AG08395 (cell line): ENCODE measurements at regions not wholly inside any gene's neighbourhood (a gene's known extent, or its start where the extent isn't known, plus 50 kb on each side); places are given as distances from the start of the nearest gene placed in this dataset.

Experiments
- DNase-seq: peaks from one replicate; pipeline ENCODE4 v3.0.0; 2012; ENCODE audit warnings: mixed read lengths, low spot score

DNA sequence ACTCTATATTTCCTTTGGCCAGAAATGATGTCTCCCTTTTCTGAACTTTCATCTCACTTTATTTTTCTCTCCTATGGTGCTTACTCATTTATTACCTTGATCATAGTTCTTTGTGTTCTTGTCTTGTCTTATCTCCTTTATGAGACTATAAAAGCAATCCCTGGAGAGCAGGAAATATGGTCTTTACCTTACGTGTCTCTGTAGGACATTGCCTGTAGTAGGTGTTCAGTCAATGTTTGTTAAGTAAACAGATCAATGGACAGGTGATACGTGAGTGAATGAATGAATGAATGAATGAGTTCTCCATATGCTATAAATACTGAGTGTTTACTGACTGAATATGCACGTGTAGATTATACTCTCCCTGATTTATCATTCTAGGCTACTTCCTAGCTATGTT lies 193.7 kb upstream of the HMGA2 start:
- DNase-seq, result no peak

DNA sequence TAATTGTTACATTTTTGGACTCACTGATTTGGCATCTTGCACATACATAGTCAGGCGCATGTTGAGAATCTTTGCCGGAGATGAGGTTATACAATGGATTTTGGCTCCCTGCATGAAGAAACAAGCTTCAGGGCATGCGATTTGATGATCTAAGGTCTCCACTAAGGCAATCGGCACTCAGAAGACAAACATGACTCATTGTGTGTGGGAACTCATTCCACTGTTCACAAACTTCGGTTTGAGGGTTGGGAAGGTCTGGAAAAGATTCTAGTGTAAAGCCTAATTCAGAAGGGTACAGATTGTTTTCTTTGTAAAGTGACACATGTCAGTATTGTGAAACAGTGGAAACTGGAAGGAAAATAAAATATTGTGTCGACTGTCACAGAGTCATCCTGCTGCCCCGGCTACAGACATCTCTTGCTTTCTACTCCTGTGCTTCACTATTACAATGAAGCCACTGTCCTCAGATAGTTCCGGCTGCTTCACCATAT lies 192.6 kb upstream of the HMGA2 start:
- DNase-seq, result peak; percentile 92

DNA sequence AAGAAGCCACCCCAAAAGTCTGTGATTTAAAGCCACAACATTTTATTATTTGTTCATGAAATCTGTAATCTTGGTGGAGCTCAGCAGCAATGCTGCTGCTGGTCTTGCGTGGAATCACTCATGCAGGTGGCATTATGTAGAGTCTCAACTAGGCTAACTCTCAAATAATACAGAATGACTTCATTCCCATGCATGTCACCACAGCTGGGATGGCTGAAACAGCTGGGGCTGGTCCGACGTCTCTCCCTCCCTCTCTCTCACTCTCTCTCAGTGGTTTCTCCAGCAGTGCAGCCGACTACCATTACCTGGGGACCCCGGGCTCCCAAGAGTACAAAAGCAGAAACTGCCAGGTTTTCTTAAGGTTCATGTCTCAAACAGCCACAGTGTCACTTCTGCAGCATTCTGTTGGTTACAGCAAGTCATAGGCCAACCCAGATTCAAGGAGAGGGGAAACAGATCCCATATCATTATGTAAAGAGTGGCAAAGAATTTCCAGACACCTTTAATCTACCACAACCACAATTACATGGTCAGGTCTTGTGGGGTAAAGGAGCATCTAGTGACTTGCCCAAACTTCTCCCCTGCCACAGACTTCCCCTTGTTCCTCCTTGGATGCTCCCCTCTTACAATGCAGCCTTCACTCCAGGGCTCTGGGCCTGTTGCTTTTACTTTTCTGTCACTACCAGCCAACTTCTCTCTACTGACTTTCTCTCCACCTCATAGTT lies 192.0 kb upstream of the HMGA2 start:
- no peak for DNase-seq

DNA sequence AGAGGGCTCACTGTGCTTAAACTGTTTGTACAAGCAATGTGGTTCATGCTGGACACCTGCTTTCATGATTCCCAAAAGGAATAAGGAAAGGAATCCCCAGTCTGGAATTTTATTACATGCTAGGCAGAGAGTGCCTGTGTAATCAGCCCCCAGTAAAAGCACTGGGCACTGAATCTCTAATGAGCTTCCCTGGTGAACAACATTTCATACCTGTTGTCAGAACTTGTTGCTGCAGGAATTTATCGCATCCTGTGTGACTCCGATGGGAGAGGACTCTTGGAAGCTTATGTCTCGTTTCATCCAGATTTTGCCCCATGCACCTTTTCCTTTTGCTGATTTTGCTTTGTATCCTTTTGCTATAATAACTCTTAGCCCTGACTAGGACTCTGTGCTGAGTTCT lies 190.2 kb upstream of the HMGA2 start:
- no peak for DNase-seq

DNA sequence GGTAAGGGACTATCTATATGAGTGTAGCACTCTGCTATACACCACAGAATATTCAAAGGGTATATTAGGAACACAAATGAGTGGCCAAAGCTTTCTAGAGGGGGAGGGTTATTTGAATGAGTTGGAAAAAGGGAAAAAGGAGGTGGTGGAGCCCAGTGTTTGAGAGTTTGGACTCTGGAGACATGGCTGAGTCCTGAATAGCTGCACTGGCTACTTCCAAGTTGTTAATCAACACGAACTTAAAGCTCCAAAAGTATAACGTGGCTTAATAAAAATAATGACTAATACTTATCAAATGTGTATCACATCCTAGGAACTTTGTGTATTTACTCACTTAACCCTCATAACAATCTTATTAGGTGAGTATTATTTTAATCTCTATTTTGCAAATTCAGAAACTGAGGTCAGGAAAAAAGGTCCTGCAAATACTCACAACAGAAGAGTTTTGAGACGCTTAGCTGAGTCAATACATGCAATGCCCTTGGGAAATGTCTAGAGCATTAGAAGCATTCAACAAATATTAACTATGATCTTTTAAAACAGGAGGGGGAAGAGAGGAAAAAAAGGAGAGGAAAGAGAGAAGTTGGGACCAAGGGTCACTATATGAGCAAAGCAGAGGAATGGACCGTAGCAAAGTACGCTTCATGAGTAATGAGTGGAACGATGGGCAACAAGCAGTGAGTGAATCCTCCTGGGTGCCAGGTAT lies 189.5 kb upstream of the HMGA2 start:
- DNase-seq, result no peak

DNA sequence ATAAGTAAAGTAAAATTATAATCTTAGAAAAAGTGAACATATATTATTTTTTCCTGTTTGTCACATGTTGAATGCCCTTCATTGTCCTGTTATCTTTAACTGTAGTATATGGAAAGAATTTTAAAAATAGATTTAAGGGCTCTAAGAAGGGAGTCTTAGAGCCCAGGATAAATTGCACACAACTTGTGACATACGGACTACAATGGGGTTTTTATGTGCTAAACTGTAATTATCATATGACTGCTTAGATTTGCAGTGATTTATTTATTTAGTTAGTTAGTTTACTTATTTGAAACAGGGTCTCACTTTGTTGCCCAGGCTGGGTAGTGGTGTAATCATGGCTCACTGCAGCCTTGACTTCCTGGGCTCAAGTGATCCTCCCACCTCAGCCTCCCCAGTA lies 187.8 kb upstream of the HMGA2 start:
- no peak for DNase-seq

DNA sequence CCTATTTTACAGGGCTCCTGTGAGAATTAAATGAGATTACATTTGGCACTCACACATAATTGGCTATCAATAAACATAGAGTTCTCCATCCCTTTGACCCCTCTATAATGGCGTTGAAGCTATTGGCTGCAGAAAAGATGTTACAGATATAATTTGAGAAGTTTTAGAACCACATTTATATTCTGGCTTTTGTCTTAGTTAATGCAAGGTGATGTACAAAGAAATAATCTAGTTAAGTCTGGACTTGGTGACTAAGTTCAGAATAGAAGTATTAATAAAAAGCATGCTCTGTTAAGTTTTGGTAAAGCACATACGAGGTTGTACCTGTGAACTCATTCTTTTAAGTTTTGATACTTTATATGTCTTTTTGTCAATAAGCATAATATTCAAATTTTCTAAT lies 187.1 kb upstream of the HMGA2 start:
- DNase-seq, result no peak

DNA sequence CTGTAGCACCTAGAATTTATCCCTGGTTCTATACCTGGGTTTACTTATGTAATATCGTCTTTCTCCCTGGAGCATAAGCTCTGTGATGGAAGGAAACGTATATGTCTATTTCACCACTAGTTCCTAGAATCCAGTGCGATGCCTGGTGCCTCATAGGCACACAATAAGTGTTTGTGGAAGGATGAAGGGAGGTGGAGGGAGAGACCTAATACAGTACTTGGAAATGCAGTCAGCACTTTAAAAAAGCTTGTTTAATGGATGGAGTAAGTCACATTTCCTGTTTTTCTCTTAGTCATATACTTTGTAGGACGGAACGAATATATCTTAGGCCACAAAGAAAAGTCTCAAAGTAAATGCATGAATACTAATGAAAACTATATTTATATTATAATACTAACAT lies 186.5 kb upstream of the HMGA2 start:
- DNase-seq, result no peak

DNA sequence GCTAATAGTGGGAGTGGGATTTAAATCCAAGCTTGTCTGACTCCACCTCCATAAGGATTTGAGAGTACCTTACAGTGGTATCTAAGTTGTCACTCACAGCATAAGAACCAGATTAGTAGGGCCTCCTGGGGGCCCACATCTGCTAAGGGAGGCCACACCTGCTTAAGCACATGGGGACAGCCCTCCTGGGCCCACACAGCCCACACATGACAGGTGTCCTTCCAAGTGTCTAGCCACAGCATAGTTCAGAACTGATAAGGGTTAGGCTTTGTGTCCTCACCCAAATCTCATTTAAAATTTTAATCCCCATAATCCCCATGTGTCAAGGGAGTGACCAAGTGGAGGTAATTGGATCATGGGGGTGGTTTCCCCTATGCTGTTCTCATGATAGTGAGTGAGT lies 186.0 kb upstream of the HMGA2 start:
- no peak for DNase-seq

DNA sequence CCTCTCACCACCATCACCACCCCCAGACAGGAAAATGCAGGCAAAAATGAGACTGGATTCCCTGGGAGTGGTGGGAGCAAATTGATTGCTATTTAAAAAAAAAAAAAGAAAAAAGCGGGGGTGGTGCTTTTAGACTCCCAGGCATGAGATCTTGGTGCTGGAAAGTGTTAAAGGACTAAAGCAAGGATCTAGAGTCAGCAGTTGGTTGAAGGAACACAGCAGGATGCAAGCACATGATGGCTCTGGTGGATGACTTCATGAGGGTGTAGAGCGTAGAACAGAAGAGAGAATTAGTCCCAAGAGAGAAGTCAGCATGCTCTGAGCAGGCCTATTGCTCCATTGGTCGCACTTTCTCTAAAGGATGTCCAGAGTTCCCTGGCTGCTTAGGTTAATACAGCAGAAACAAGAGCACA lies 183.8 kb upstream of the HMGA2 start:
- DNase-seq, result peak; percentile 48

DNA sequence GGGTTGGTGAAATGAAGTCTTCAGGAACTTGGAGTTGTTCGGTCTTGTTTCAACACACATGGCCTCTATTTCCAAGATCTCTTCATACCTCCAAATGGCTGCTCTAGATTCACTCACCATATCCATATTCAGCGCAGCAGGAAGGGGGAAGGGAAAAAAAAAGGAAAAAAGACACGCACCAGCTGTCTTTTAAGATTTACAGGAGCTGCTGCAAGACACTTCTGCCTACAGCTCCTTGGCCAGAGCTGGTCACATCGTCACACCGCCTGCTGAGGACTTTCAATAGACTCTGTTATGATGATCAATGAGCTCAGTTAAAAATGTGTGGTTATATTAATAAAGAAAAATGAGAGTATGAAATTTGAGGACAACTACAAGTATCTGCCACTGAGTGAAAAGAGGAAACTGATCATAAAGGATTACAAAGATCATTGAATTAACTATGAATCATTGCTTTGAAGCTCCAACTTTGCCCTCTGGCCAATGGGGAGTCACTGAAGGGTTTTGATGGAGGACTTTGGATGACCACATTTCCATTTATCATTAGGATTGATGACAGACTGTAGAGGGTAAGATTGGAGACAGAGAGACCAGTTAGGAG lies 182.1 kb upstream of the HMGA2 start:
- DNase-seq, result no peak

DNA sequence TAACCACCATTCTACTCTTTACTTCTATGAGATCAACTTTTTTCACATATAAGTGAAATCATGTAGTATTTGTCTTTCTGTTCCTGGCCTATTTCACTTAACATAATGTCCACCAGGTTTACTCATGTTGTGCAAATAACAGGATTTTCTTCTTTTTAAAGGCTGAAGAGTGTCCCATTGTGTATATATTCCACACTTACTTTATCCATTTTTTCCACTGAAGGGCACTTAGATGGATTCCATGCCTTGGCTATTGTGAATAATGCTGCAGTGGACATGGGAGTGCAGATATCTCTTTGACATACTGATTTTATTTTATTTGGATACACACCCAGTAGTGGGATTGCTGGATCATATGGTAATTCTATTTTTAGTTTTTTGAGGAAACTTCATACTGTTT lies 181.1 kb upstream of the HMGA2 start:
- DNase-seq, result no peak

DNA sequence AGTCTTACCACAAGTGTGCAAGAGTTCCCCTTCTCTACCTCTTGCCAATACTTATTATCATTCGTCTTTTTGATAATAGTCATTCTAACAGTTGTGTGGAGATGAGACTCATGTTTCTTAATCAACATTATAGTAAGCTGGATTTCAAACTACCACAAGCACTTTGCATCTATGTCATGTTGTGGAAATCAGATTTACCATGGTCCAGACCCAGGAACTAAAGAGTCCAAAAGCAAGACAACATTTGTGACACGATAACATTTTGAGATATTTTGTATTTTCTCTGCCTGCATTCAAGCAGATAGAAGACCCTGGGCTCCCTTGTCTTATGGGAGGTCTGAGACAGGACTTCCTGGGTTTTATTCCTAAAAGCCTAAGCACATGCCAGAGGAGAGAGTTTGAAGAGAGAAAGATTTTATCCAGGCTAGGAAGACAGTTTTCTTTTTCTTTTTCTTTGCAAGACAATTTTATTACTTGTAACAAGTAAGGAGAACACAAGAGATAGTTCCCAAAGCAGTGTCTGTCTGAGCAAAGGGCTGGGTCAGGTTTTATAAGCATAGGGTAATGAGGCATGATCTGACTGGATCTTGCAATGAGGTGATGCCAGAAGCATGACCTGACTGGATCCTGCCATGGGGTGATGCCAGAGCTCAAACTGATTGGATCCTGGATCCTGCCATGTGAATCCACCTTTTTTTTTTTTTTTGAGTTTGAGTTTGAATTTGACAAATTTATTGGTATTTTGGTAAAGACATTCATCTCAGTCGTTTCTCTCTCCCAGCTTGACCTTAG lies 180.5 kb upstream of the HMGA2 start:
- no peak for DNase-seq

DNA sequence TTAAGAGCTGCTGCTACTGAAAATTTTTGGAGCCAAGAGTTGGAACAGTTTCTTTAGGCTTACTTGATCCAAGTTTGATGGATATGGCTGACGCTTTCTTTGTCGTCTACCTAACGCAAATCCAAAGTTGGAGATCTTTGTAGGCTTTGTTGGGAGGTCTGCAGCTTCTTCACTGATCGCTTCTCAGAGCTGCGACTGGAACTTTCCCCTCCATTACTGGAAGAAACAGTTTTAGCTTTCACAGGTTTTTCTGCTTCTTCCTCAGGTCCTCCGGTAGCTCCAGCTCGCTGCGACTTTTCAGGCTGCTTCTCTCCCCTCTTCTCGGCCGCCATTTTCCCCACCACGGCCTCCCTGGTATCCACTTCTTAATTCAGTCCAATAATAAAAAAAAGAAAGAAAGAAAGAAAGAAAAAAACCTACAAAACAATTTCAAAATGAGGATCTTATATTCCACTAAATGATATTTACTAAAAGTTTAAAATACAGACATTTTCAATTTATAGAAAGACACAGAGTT lies 178.1 kb upstream of the HMGA2 start:
- no peak for DNase-seq

DNA sequence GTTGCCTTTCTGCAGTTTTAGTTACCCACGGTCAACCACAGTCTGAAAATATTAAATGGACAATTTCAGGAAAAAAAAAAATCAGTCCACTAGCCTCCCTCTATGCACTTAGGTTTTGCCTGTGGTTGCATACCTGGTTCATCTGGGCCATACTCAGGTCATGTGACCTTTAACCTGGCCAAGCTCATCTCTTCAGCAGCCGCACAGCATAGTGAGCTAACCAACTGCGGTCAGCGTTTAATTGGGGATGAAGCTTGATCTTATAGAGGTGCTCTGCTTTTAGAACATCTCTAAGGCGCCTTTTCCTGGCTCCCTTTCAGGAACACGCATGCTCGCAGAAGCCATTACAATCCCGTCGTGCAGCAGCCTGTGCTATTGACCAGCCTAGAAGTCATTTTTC lies 177.2 kb upstream of the HMGA2 start:
- no peak for DNase-seq

DNA sequence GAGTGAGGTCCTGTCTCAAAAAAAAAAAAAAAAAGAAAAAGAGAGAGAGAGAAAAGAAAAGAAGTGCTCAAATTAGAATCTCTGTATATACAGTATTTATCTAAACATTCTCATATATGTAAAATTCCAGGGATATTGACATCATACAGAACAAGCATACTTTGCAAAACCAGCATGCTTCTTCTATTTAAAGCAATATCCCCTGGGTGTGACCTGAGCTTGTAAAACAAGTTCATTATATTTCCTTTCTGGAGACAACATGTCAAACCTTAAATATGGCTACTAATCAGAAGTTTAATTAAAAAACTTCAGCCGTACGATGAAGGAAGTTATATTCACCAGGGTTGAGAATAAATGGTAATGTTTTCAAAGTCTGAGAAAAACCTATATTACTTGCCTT lies 175.8 kb upstream of the HMGA2 start:
- no peak for DNase-seq

DNA sequence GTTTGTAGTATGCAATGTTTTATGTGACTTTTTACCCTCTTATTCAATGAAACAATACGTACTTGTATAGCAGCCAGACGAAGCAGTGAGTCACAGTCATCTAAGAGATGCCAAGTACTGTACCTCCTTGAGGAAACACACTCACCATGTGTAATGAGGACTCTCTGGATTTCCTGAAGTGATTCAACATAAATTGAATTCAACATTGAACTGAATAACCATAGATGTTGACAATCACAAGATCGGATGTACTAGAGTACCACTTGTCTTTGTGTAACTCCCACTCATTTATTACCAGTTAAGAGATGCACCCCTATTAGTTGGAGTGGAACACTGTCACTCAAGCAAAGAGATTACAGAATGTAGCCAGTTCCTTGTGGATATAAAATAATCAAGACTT lies 175.2 kb upstream of the HMGA2 start:
- DNase-seq, result peak; percentile 93

DNA sequence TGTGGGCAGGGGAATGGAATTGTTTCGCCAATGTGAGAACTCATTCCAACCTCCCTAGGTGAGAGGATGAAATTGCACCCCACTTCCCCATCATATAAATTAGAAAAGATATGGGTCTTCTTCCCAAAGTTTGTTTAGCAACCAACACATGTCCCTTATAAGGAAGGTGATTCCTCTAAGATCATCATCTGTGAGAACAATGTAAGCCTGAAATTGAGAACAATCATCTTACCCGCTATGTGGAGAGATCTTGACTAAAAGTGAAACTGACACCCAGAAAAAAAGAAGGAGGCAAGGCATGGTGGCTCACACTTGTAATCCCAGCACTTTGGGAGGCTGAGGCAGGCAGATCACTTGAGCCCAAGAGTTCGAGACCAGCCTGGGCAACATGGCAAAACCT lies 173.2 kb upstream of the HMGA2 start:
- DNase-seq, result no peak

DNA sequence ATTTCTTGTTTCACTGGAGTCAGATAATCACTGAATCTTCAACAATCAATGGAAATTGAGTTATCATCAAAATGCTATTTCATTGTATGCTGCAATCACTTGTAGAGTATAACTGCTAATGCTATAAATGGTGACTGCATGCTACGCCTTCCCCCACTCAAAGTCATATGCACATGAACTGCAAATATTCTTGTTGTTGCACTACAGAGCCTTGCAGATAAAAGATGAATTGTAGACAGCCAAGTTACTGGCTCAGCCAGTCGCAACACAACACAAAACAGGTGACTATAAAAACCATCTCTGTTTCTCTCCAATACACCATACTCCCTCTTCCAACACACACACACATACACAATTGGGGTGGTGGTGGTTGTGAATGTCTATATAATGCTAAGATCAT lies 171.0 kb upstream of the HMGA2 start:
- no peak for DNase-seq

DNA sequence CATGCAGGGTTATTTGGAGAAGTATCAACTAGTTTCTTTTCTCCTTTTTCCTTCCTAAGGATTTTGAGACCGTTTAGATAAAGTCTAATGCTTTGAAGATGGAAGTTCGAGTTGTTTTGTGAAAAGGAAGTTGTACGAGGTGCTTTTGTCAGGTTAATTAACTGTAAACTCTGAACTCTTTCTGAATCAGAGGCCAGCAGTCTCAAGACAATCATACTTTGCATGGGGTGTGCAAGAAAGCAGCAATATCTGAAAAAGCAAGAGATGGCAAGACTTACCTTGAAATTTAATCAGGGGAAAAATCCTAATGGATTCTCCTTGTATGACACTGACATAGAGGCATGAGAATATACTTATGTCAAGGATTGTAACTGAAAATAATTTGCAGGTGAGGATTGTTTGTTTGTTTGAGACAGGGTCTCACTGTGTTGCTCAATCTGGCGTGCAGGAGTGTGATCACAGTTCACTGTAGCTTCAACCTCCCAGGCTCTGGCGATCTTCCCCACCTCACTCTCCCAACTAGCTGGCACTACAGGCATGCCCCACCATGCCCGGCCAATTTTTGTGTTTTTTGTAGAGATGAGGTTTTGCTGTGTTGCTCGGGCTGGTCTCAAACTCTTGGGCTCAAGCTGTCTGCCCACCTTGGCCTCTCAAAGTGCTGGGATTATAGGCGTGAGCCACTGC lies 170.2 kb upstream of the HMGA2 start:
- no peak for DNase-seq

DNA sequence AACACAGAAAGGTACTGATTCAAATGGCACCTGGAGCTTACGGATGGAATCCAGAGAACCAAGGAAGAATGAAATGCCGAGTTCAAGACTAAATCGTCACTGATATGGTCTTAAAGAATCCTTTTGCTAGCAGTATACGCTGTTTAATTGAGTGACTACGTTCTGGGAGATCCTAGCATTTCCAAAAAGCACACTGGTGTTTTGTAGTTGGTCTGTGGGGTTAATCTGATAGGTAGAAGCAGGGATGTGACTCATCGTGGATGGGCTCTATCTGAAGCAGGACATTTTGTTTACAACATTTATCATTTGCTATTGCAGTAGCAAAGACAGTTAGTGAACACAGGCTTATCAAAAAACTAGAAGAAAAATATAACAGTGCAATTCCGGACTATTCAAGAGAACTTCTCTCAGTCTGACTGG lies 169.2 kb upstream of the HMGA2 start:
- no peak for DNase-seq
